PC-3 (cell line): ENCODE measurements at regions not wholly inside any gene's neighbourhood (a gene's known extent, or its start where the extent isn't known, plus 50 kb on each side); places are given as distances from the start of the nearest gene placed in this dataset.
A peak's percentile ranks its signal among the peaks of the same experiment; 100 is the strongest.

ENCODE experiments used
- ATAC-seq: fragments of 200-7000 bp; cut with Tn5 transposase; 2 replicates; pipeline ENCODE4 v1.9.1; 2020; ENCODE audit warnings: mild to moderate bottlenecking, moderate library complexity
- BruUV-seq: library from RNA; stranded (reverse); fragments of 400-500 nt; replicated peaks from 2 replicates; lab custom pipeline; 2021; lab: Mats Ljungman, UMichigan
- CTCF ChIA-PET: fragments of 300-600 bp; sonication (Branson Sonifier 250); formaldehyde crosslinking; loops from one replicate; lab custom pipeline; 2022; ENCODE audit warnings: antibody characterized with exemption; lab: Charles Lee
- POLR2A ChIA-PET: fragments of 300-600 bp; sonication (Branson Sonifier 250); formaldehyde crosslinking; loops from one replicate; lab custom pipeline; 2022; ENCODE audit warnings: antibody characterized with exemption; ENCODE audit not compliant: unreplicated experiment; lab: Charles Lee
- DNase-seq: peaks from one replicate; pipeline ENCODE4 v3.0.0-alpha.2; 2015
- H2AFZ ChIP-seq: fragments of 300-600 bp; sonication (generic); 2 replicates; pipeline ENCODE4 v1.6.0; 2016; ENCODE audit warnings: antibody characterized with exemption, low read length
- H3F3A ChIP-seq: fragments of 300-600 bp; sonication (generic); one replicate; pipeline ENCODE4 v1.6.0; 2017; ENCODE audit warnings: antibody characterized with exemption, low read length, control low read depth, mild to moderate bottlenecking; ENCODE audit not compliant: unreplicated experiment
- H3K27ac ChIP-seq: fragments of 300-600 bp; sonication (generic); 2 replicates; pipeline ENCODE4 v1.5.1; 2016; ENCODE audit warnings: mild to moderate bottlenecking, low read length
- H3K27me3 ChIP-seq: fragments of 300-600 bp; sonication (generic); 2 replicates; pipeline ENCODE4 v1.6.1; 2016; ENCODE audit warnings: low read length, mixed read lengths
- H3K36me3 ChIP-seq: fragments of 300-600 bp; sonication (generic); 2 replicates; pipeline ENCODE4 v1.6.1; 2016; ENCODE audit warnings: low read depth, mixed run types, low read length, mixed read lengths
- H3K4me1 ChIP-seq: fragments of 300-600 bp; sonication (generic); 2 replicates; pipeline ENCODE4 v1.5.1; 2016; ENCODE audit warnings: low read length; ENCODE audit not compliant: insufficient read depth
- H3K4me2 ChIP-seq: fragments of 300-600 bp; sonication (generic); 2 replicates; pipeline ENCODE4 v1.6.0; 2016; ENCODE audit warnings: low read length
- H3K4me3 ChIP-seq: fragments of 300-600 bp; sonication (generic); 2 replicates; pipeline ENCODE4 v1.5.1; 2016; ENCODE audit warnings: mild to moderate bottlenecking, low read length, mixed read lengths
- H3K79me2 ChIP-seq: fragments of 300-600 bp; sonication (generic); 2 replicates; pipeline ENCODE4 v1.6.1; 2017; ENCODE audit warnings: low read length, mixed read lengths
- H3K9ac ChIP-seq: fragments of 300-600 bp; sonication (generic); 2 replicates; pipeline ENCODE4 v1.6.0; 2016; ENCODE audit warnings: mild to moderate bottlenecking, low read length
- H3K9me2 ChIP-seq: fragments of 300-600 bp; sonication (generic); replicated peaks from 2 replicates; pipeline ENCODE4 v1.6.1; 2016; ENCODE audit warnings: mixed run types, low read length, mixed read lengths
- H3K9me3 ChIP-seq: fragments of 300-600 bp; sonication (generic); 2 replicates; pipeline ENCODE4 v1.6.1; 2016; ENCODE audit warnings: low read length, mixed read lengths
- H4K20me1 ChIP-seq: fragments of 300-600 bp; sonication (generic); 2 replicates; pipeline ENCODE4 v1.6.1; 2016; ENCODE audit warnings: low read length, mixed read lengths
- CTCF ChIP-seq: fragments of 300-600 bp; sonication (generic); conservative IDR thresholded peaks from 2 replicates; pipeline ENCODE4 v1.5.1; 2017; ENCODE audit warnings: antibody characterized with exemption, low read depth, mild to moderate bottlenecking, low read length
- EZH2 ChIP-seq: fragments of 300-600 bp; sonication (generic); IDR thresholded peaks from one replicate; pipeline ENCODE4 v1.6.1; 2017; ENCODE audit warnings: antibody characterized with exemption, mild to moderate bottlenecking, low read length; ENCODE audit not compliant: unreplicated experiment
- EZH2phosphoT487 ChIP-seq: fragments of 300-600 bp; sonication (generic); IDR thresholded peaks from 2 replicates; pipeline ENCODE4 v1.6.1; 2018; ENCODE audit warnings: mild to moderate bottlenecking, antibody characterized with exemption, low read length, borderline replicate concordance
- intact Hi-C: fragments of 100-400 bp; cut with micrococcal nuclease; formaldehyde crosslinking; loops from 2 replicates; pipeline ENCODE4 v1.9.0; 2023

- DNase-seq = peak; percentile 6
- Histone ChIP-seq H3K9me2 (no peaks in the 10 kb centered on the region), H3K36me3 (no peaks in the 10 kb centered on the region), H3K9me3 (no peaks in the 10 kb centered on the region), H3K27ac (no peak overlapping the region), H3K9ac (no peak overlapping the region), H3K4me2 (no peak overlapping the region), H3K4me1 (no peaks in the 10 kb centered on the region), H3K27me3 (peaks cover 46% of the 10 kb centered on the region), H3K4me3 (no peak overlapping the region), H3F3A (no peaks in the 10 kb centered on the region), H3K79me2 (no peaks in the 10 kb centered on the region), H4K20me1 (no peaks in the 10 kb centered on the region), H2AFZ (no peak overlapping the region)
- no TSS peak for BruUV-seq
- ChIA-PET POLR2A (no interaction called here), CTCF (no interaction called here)
- intact Hi-C loops = loop anchor here (5.0 kb wide), 1 partner anchor 68 kb away; no protein-coding TSS in a partner anchor
- no peak for TF ChIP-seq EZH2
- no peak for TF ChIP-seq CTCF
- no peak for TF ChIP-seq EZH2phosphoT487
- no peak; the same call in 1 of the 2 replicates for ATAC-seq
Observed at GRCh38 chr12:77229640-77230442, 164.5 kb upstream of the E2F7 start.

- no peak overlapping the region for H3K4me2 ChIP-seq
- no peaks in the 10 kb centered on the region for H3K4me1 ChIP-seq
- no peak overlapping the region for H3K27ac ChIP-seq
- no peaks in the 10 kb centered on the region for H3K9me2 ChIP-seq
- H3K9me3 ChIP-seq = no peaks in the 10 kb centered on the region
- no peaks in the 10 kb centered on the region for H3K36me3 ChIP-seq
- H3K9ac ChIP-seq = no peak overlapping the region
- H3K27me3 ChIP-seq = peaks cover 43% of the 10 kb centered on the region
- no peak overlapping the region for H3K4me3 ChIP-seq
- POLR2A ChIA-PET = no interaction called here
- no peaks in the 10 kb centered on the region for H3K79me2 ChIP-seq
- no peaks in the 10 kb centered on the region for H4K20me1 ChIP-seq
- DNase-seq (no peak), ATAC-seq (no peak)
- no peak for TF ChIP-seq CTCF
- no peak for TF ChIP-seq EZH2
- no peak for TF ChIP-seq EZH2phosphoT487
- CTCF ChIA-PET = no interaction called here
- BruUV-seq = no TSS peak
- no peak overlapping the region for H2AFZ ChIP-seq
- no peaks in the 10 kb centered on the region for H3F3A ChIP-seq
- intact Hi-C loops = no loop called here
Observed at GRCh38 chr12:77228376-77228775, 163.0 kb upstream of the E2F7 start.

- H3K9ac ChIP-seq = no peak overlapping the region
- CTCF ChIA-PET = no interaction called here
- POLR2A ChIA-PET = no interaction called here
- H3K4me2 ChIP-seq = no peak overlapping the region
- H3K27me3 ChIP-seq = peaks cover 27% of the 10 kb centered on the region
- no peaks in the 10 kb centered on the region for H4K20me1 ChIP-seq
- intact Hi-C loops = no loop called here
- no peaks in the 10 kb centered on the region for H3K79me2 ChIP-seq
- BruUV-seq = no TSS peak
- H3K9me3 ChIP-seq = no peaks in the 10 kb centered on the region
- H3F3A ChIP-seq = no peaks in the 10 kb centered on the region
- no peaks in the 10 kb centered on the region for H3K9me2 ChIP-seq
- no peaks in the 10 kb centered on the region for H3K36me3 ChIP-seq
- H3K4me3 ChIP-seq = no peak overlapping the region
- no peak overlapping the region for H2AFZ ChIP-seq
- DNase-seq (no peak), ATAC-seq (no peak)
- H3K27ac ChIP-seq = no peak overlapping the region
- no peaks in the 10 kb centered on the region for H3K4me1 ChIP-seq
- TF ChIP-seq EZH2phosphoT487 (no peak), CTCF (no peak), EZH2 (no peak)
Observed at GRCh38 chr12:77226368-77226767, 161.0 kb upstream of the E2F7 start.
